Testis (tissue), 2 donors: ENCODE measurements at regions not wholly inside any gene's neighbourhood (a gene's known extent, or its start where the extent isn't known, plus 50 kb on each side); places are given as distances from the start of the nearest gene placed in this dataset.

Source experiments
- POLR2A ChIP-seq: fragments of 450-650 bp; IDR thresholded peaks from one replicate; pipeline ENCODE4 v1.6.1; 2017; ENCODE audit warnings: antibody characterized with exemption, mild to moderate bottlenecking, moderate library complexity
- TF ChIP-seq, protein P1 (sequence below), 3 experiments: fragments of 450-650 bp in 2 of 3; fragments of 200-600 bp in 1 of 3; sonication (generic) in 1 of 3; IDR thresholded peaks; one replicate each; pipeline ENCODE4 v1.5.1; 2016 to 2019; ENCODE audit warnings: antibody characterized with exemption in 3 of 3, mild to moderate bottlenecking in 2 of 3, moderate library complexity in 1 of 3

DNA sequence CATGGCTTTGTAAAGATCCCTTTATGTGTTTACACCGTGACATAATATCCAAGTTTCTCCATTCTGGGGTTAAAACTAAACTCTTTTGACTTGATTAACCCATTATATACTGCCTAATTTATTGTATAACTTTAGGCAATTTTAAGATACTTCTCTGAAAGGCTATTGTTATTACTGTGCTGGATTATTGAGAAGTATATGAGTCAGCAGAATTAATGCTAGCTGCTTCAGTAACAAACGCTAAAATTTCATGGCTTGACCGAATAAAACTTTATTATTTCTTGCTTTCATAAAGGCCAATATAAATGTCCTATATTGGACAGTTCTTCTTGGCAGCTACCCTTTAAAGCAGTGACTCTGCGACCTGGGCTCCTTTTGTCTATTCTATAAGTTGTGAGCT is 853.9 kb downstream of the SORCS3 start:
- TF ChIP-seq, protein P1, sequence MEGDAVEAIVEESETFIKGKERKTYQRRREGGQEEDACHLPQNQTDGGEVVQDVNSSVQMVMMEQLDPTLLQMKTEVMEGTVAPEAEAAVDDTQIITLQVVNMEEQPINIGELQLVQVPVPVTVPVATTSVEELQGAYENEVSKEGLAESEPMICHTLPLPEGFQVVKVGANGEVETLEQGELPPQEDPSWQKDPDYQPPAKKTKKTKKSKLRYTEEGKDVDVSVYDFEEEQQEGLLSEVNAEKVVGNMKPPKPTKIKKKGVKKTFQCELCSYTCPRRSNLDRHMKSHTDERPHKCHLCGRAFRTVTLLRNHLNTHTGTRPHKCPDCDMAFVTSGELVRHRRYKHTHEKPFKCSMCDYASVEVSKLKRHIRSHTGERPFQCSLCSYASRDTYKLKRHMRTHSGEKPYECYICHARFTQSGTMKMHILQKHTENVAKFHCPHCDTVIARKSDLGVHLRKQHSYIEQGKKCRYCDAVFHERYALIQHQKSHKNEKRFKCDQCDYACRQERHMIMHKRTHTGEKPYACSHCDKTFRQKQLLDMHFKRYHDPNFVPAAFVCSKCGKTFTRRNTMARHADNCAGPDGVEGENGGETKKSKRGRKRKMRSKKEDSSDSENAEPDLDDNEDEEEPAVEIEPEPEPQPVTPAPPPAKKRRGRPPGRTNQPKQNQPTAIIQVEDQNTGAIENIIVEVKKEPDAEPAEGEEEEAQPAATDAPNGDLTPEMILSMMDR (IDR thresholded peaks at IDR 0.05) = no peak
- no peak for TF ChIP-seq POLR2A
